Loucy (cell line): ENCODE measurements at regions not wholly inside any gene's neighbourhood (a gene's known extent, or its start where the extent isn't known, plus 50 kb on each side); places are given as distances from the start of the nearest gene placed in this dataset.

Experiments
- H2AFZ ChIP-seq: fragments of 200-600 bp; sonication (generic); 2 replicates; pipeline ENCODE4 v1.6.0; 2016; ENCODE audit warnings: antibody characterized with exemption, mild to moderate bottlenecking, low read length, moderate library complexity
- H3F3A ChIP-seq: fragments of 200-600 bp; 2 replicates; pipeline ENCODE4 v1.6.0; 2016; ENCODE audit warnings: antibody characterized with exemption, low read depth, mild to moderate bottlenecking
- H3K27me3 ChIP-seq: fragments of 200-600 bp; sonication (generic); 2 replicates; pipeline ENCODE4 v1.6.1; 2014; ENCODE audit warnings: low read length, mild to moderate bottlenecking; ENCODE audit not compliant: insufficient read depth, poor library complexity, severe bottlenecking
- H3K36me3 ChIP-seq: fragments of 200-600 bp; sonication (generic); 2 replicates; pipeline ENCODE4 v1.6.1; 2016; ENCODE audit warnings: low read length; ENCODE audit not compliant: insufficient read depth
- H3K4me1 ChIP-seq: fragments of 200-600 bp; sonication (generic); 2 replicates; pipeline ENCODE4 v1.5.1; 2014; ENCODE audit warnings: low read length, mild to moderate bottlenecking; ENCODE audit not compliant: insufficient read depth, poor library complexity, severe bottlenecking
- H3K4me2 ChIP-seq: fragments of 200-600 bp; sonication (generic); 2 replicates; pipeline ENCODE4 v1.6.0; 2014; ENCODE audit warnings: antibody characterized with exemption, low read length, low read depth, mild to moderate bottlenecking; ENCODE audit not compliant: poor library complexity, severe bottlenecking
- H3K4me3 ChIP-seq: fragments of 200-600 bp; sonication (generic); 2 replicates; pipeline ENCODE4 v1.5.1; 2014; ENCODE audit warnings: low read length, mild to moderate bottlenecking, mixed read lengths; ENCODE audit not compliant: poor library complexity, severe bottlenecking
- H3K79me2 ChIP-seq: fragments of 200-600 bp; sonication (generic); 2 replicates; pipeline ENCODE4 v1.6.1; 2014; ENCODE audit warnings: low read length; ENCODE audit not compliant: insufficient read depth
- H3K9ac ChIP-seq: fragments of 200-600 bp; sonication (generic); 2 replicates; pipeline ENCODE4 v1.6.0; 2014; ENCODE audit warnings: mild to moderate bottlenecking, low read depth, low read length, moderate library complexity; ENCODE audit not compliant: poor library complexity, severe bottlenecking
- H3K9me2 ChIP-seq: fragments of 200-600 bp; sonication (generic); replicated peaks from 2 replicates; pipeline ENCODE4 v1.6.1; 2016; ENCODE audit warnings: low read depth, low read length, mixed read lengths
- H3K9me3 ChIP-seq: fragments of 200-600 bp; sonication (generic); 2 replicates; pipeline ENCODE4 v1.6.1; 2014; ENCODE audit warnings: mild to moderate bottlenecking, antibody characterized with exemption, low read length, low read depth; ENCODE audit not compliant: insufficient read depth
- H4K20me1 ChIP-seq: fragments of 200-600 bp; sonication (generic); 2 replicates; pipeline ENCODE4 v1.6.0; 2014; ENCODE audit warnings: antibody characterized with exemption, low read length, mild to moderate bottlenecking; ENCODE audit not compliant: insufficient read depth, poor library complexity, severe bottlenecking
- CTCF ChIP-seq: fragments of 200-600 bp; sonication (generic); conservative IDR thresholded peaks from 2 replicates; pipeline ENCODE4 v1.5.1; 2014; ENCODE audit warnings: mild to moderate bottlenecking, antibody characterized with exemption, low read length
- EZH2phosphoT487 ChIP-seq: fragments of 200-600 bp; IDR thresholded peaks from 2 replicates; pipeline ENCODE4 v1.6.1; 2018; ENCODE audit warnings: antibody characterized with exemption, mild to moderate bottlenecking, moderate library complexity, borderline replicate concordance

DNA sequence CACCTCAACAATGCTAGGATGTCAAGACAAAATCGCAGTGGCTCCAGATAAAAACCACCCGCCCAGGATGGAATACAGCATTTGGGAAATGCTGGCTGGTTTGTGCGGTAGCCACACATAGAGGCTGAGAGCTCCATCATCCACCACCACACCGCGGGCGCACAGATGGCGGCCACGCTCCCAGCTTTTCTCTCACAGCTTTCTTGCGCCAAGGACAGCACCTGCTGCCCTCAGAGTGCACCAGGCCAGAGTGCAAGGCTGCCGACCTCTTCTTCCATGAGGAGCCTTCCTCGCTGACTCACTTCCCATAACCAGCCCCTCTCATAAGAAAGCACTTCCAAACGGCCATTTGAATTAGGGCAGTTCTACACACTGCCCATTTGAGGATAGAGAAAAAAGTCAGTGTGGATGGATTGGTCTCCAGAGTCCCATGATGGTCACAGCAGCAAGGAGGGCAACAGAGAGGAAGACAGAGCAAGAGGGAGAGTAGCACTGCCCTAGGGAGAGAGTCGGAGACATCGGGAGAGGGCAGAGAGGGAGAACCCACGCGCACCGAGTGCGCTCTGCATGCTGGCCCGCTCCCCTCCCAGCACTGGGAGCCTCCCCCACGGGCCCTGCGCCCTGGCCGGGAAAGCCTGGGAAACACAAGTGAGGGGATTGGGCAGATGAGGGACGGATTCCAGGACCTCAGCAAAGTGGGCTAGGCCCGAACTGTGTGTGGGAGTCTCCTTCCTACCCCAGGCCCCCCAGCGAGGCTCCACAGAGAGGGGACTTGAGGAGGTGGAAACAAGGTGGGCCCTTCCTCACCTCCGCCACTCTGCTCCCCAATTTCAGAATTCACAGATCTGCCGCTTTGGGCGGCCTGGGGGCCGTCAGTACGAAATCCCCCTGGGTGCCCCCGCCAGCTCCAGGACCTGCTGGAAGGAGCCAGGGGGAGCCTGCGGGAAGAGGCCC is 156.9 kb downstream of the USP12 start:
- Histone ChIP-seq H3K4me1 (no peaks in the 10 kb centered on the region), H2AFZ (no peak overlapping the region), H3K4me3 (no peak overlapping the region), H3F3A (no peaks in the 10 kb centered on the region), H3K36me3 (no peaks in the 10 kb centered on the region), H3K4me2 (no peak overlapping the region), H3K27me3 (no peaks in the 10 kb centered on the region), H3K79me2 (no peaks in the 10 kb centered on the region), H4K20me1 (no peaks in the 10 kb centered on the region), H3K9me2 (no peaks in the 10 kb centered on the region), H3K9me3 (no peaks in the 10 kb centered on the region), H3K9ac (no peak overlapping the region)
- TF ChIP-seq CTCF = no peak

- no peak overlapping the region for H3K9ac ChIP-seq
- no peak overlapping the region for H3K4me3 ChIP-seq
- H3K36me3 ChIP-seq = no peaks in the 10 kb centered on the region
- no peak for TF ChIP-seq CTCF
- TF ChIP-seq EZH2phosphoT487 = no peak
- no peak overlapping the region for H2AFZ ChIP-seq
- H3K4me1 ChIP-seq = no peaks in the 10 kb centered on the region
- no peaks in the 10 kb centered on the region for H3K9me2 ChIP-seq
- no peaks in the 10 kb centered on the region for H3K79me2 ChIP-seq
- H3K27me3 ChIP-seq = no peaks in the 10 kb centered on the region
- no peak overlapping the region for H3K4me2 ChIP-seq
- H3F3A ChIP-seq = no peaks in the 10 kb centered on the region
- no peaks in the 10 kb centered on the region for H4K20me1 ChIP-seq
- H3K9me3 ChIP-seq = no peaks in the 10 kb centered on the region
These were observed 159.0 kb downstream of the USP12 start for GRCh38 chr13:27012482-27013197.

DNA sequence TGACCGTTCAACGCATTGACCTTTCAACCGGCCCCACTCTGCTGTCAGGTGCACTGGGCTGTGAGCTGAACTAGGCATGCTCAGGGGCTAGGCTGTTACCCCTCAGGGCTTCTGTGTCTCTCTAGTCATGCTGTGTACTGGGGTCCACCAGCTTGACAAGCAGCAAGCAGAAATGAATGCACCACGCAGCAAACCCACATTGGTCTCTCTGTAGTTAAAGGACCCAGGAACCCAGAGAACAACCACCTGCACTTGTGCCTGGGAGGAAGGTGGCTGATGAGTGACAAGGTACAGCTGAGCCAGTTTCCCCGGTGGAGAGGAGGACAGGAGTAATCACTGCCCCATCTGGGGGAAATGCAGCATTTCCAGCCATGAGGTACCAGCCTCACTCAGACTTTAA is 159.9 kb downstream of the USP12 start:
- Histone ChIP-seq H3K27me3 (no peaks in the 10 kb centered on the region), H3K9ac (no peak overlapping the region), H3K9me2 (no peaks in the 10 kb centered on the region), H3K4me2 (no peak overlapping the region), H3K9me3 (no peaks in the 10 kb centered on the region), H3F3A (no peaks in the 10 kb centered on the region), H3K36me3 (no peaks in the 10 kb centered on the region), H4K20me1 (no peaks in the 10 kb centered on the region), H3K79me2 (no peaks in the 10 kb centered on the region), H3K4me1 (no peaks in the 10 kb centered on the region), H3K4me3 (no peak overlapping the region), H2AFZ (no peak overlapping the region)
- TF ChIP-seq CTCF (no peak), EZH2phosphoT487 (no peak)
